Brain microvascular endothelial cell (primary cell): ENCODE measurements at regions not wholly inside any gene's neighbourhood (a gene's known extent, or its start where the extent isn't known, plus 50 kb on each side); places are given as distances from the start of the nearest gene placed in this dataset.

Experiments
- DNase-seq: peaks from one replicate; pipeline ENCODE4 v3.0.0-alpha.2; 2020
- H3K27ac ChIP-seq: fragments of 250-450 bp; sonication (Bioruptor Pico); 2 replicates; pipeline ENCODE4 v1.5.1; 2020; ENCODE audit warnings: mild to moderate bottlenecking, moderate library complexity
- H3K27me3 ChIP-seq: fragments of 250-450 bp; sonication (Bioruptor Pico); replicated peaks from 2 replicates; pipeline ENCODE4 v1.5.1; 2020; ENCODE audit warnings: mild to moderate bottlenecking
- H3K36me3 ChIP-seq: fragments of 250-450 bp; sonication (Bioruptor Pico); replicated peaks from 2 replicates; pipeline ENCODE4 v1.5.1; 2020; ENCODE audit warnings: mild to moderate bottlenecking
- H3K4me3 ChIP-seq: 2 replicates; pipeline ENCODE4 v1.5.1; 2011; ENCODE audit warnings: low read depth, mild to moderate bottlenecking, control low read depth, low read length, moderate library complexity
- CTCF ChIP-seq: IDR thresholded peaks from 2 replicates; pipeline ENCODE4 v1.5.1; 2011; ENCODE audit warnings: low read depth, mild to moderate bottlenecking, moderate library complexity, low read length, control low read depth, inconsistent platforms; ENCODE audit errors: missing control alignments
- in situ Hi-C: cut with HindIII; loops from 2 replicates; pipeline ENCODE4 v1.10.0; 2017; ENCODE audit warnings: low sequenced_read_pairs, low pct_ligation_motif_present

GRCh38 chr2:123157016-123157415, 868.1 kb upstream of the CNTNAP5 start:
- in situ Hi-C loops = no loop called here
- DNase-seq = no peak
- no peaks in the 10 kb centered on the region for H3K27me3 ChIP-seq
- H3K4me3 ChIP-seq = no peak overlapping the region
- H3K36me3 ChIP-seq = no peaks in the 10 kb centered on the region
- H3K27ac ChIP-seq = no peak overlapping the region
- no peak for TF ChIP-seq CTCF

- in situ Hi-C loops = no loop called here
- TF ChIP-seq CTCF = no peak
Measured at GRCh38 chr2:123162400-123163016, 862.6 kb upstream of the CNTNAP5 start.

GRCh38 chr2:123163398-123163797, 861.7 kb upstream of the CNTNAP5 start:
- Histone ChIP-seq H3K27me3 (no peaks in the 10 kb centered on the region), H3K36me3 (no peaks in the 10 kb centered on the region), H3K27ac (no peak overlapping the region), H3K4me3 (no peak overlapping the region)
- in situ Hi-C loops = no loop called here
- no peak for DNase-seq
- TF ChIP-seq CTCF = no peak

More at GRCh38 chr2:123162400-123163016, 862.6 kb upstream of the CNTNAP5 start:
- Histone ChIP-seq H3K27ac (no peak overlapping the region), H3K36me3 (no peaks in the 10 kb centered on the region), H3K4me3 (no peak overlapping the region), H3K27me3 (no peaks in the 10 kb centered on the region)
- no peak for DNase-seq

- Histone ChIP-seq H3K27me3 (no peaks in the 10 kb centered on the region), H3K36me3 (no peaks in the 10 kb centered on the region), H3K4me3 (no peak overlapping the region), H3K27ac (no peak overlapping the region)
- no peak for TF ChIP-seq CTCF
- in situ Hi-C loops = no loop called here
- no peak for DNase-seq
Measured at GRCh38 chr2:123164216-123164615, 860.9 kb upstream of the CNTNAP5 start.

- Histone ChIP-seq H3K27ac (peak overlapping the region; percentile 17), H3K36me3 (no peaks in the 10 kb centered on the region), H3K4me3 (no peak overlapping the region), H3K27me3 (no peaks in the 10 kb centered on the region)
- in situ Hi-C loops = no loop called here
- no peak for TF ChIP-seq CTCF
- DNase-seq = peak; percentile 37
Measured at GRCh38 chr2:123165616-123166015, 859.5 kb upstream of the CNTNAP5 start.

- TF ChIP-seq CTCF = no peak
- H3K4me3 ChIP-seq = no peak overlapping the region
- H3K36me3 ChIP-seq = no peaks in the 10 kb centered on the region
- no peak overlapping the region for H3K27ac ChIP-seq
- no peaks in the 10 kb centered on the region for H3K27me3 ChIP-seq
- no peak for DNase-seq
- in situ Hi-C loops = no loop called here
Measured at GRCh38 chr2:123179526-123179925, 845.6 kb upstream of the CNTNAP5 start.
